OCI-LY7 (cell line): ENCODE measurements at regions not wholly inside any gene's neighbourhood (a gene's known extent, or its start where the extent isn't known, plus 50 kb on each side); places are given as distances from the start of the nearest gene placed in this dataset.
"Not testable (repeated sequence)": the region's sequence is repeated elsewhere in the genome, so short reads cannot be mapped to it uniquely, and the experiment has no call there.

ENCODE experiments used
- BruUV-seq: library from RNA; stranded (reverse); fragments of 400-500 nt; replicated peaks from 2 replicates; lab custom pipeline; 2021; lab: Mats Ljungman, UMichigan
- CTCF ChIA-PET: fragments of 300-600 bp; sonication (Branson Sonifier 250); formaldehyde crosslinking; loops from one replicate; lab custom pipeline; 2022; ENCODE audit warnings: antibody characterized with exemption; ENCODE audit not compliant: unreplicated experiment; lab: Charles Lee
- POLR2A ChIA-PET: fragments of 300-600 bp; sonication (Branson Sonifier 250); formaldehyde crosslinking; loops from one replicate; lab custom pipeline; 2022; ENCODE audit warnings: antibody characterized with exemption; lab: Charles Lee
- DNase-seq: peaks from one replicate; pipeline ENCODE4 v3.0.0-alpha.2; 2015; ENCODE audit warnings: low spot score
- H2AFZ ChIP-seq: fragments of 200-600 bp; sonication (generic), shearing (Covaris generic); 2 replicates; pipeline ENCODE4 v1.6.1; 2014; ENCODE audit warnings: mild to moderate bottlenecking, antibody characterized with exemption, low read length, moderate library complexity
- H3K27ac ChIP-seq: fragments of 200-600 bp; sonication (generic); 2 replicates; pipeline ENCODE4 v1.5.1; 2014; ENCODE audit warnings: mixed run types, low read depth, mild to moderate bottlenecking, moderate library complexity, low read length, inconsistent platforms; ENCODE audit not compliant: poor library complexity, severe bottlenecking
- H3K36me3 ChIP-seq: fragments of 200-600 bp; sonication (generic); 2 replicates; pipeline ENCODE4 v1.6.1; 2014; ENCODE audit warnings: mild to moderate bottlenecking, antibody characterized with exemption, low read length, moderate library complexity, mixed read lengths; ENCODE audit not compliant: insufficient read depth
- H3K4me1 ChIP-seq: fragments of 200-600 bp; sonication (generic); 2 replicates; pipeline ENCODE4 v1.5.1; 2014; ENCODE audit warnings: mild to moderate bottlenecking, low read length; ENCODE audit not compliant: insufficient read depth, poor library complexity, severe bottlenecking
- H3K4me2 ChIP-seq: fragments of 200-600 bp; sonication (generic); 2 replicates; pipeline ENCODE4 v1.6.1; 2014; ENCODE audit warnings: mild to moderate bottlenecking, low read length
- H3K4me3 ChIP-seq: fragments of 200-600 bp; sonication (generic); 2 replicates; pipeline ENCODE4 v1.5.1; 2014; ENCODE audit warnings: mild to moderate bottlenecking, low read depth, low read length; ENCODE audit not compliant: poor library complexity, severe bottlenecking
- H3K79me2 ChIP-seq: fragments of 200-600 bp; sonication (generic); 2 replicates; pipeline ENCODE4 v1.6.1; 2016; ENCODE audit warnings: low read depth, mild to moderate bottlenecking, low read length, moderate library complexity, mixed read lengths; ENCODE audit not compliant: insufficient read depth
- H3K9me2 ChIP-seq: fragments of 200-600 bp; sonication (generic); 2 replicates; pipeline ENCODE4 v1.6.1; 2016; ENCODE audit warnings: mild to moderate bottlenecking, low read length, mixed read lengths; ENCODE audit not compliant: insufficient read depth
- H3K9me3 ChIP-seq: fragments of 200-600 bp; sonication (generic); 2 replicates; pipeline ENCODE4 v1.6.1; 2014; ENCODE audit warnings: mild to moderate bottlenecking, mixed run types, low read length, mixed read lengths
- H4K20me1 ChIP-seq: fragments of 200-600 bp; sonication (generic); 2 replicates; pipeline ENCODE4 v1.6.1; 2014; ENCODE audit warnings: mild to moderate bottlenecking, antibody characterized with exemption, low read length, moderate library complexity, mixed read lengths; ENCODE audit not compliant: insufficient read depth
- CTCF ChIP-seq: fragments of 200-600 bp; sonication (generic); conservative IDR thresholded peaks from 2 replicates; pipeline ENCODE4 v1.5.1; 2014; ENCODE audit warnings: mild to moderate bottlenecking, antibody characterized with exemption, low read length, moderate library complexity, mixed read lengths
- EZH2phosphoT487 ChIP-seq: fragments of 200-600 bp; sonication (generic); IDR thresholded peaks from 2 replicates; pipeline ENCODE4 v1.6.1; 2018; ENCODE audit warnings: low read depth, borderline replicate concordance, mild to moderate bottlenecking, mixed run types, antibody characterized with exemption, low read length, moderate library complexity, mixed read lengths
- intact Hi-C: fragments of 100-400 bp; cut with micrococcal nuclease; formaldehyde crosslinking; loops from one replicate; pipeline ENCODE4 v1.10.0; 2022; ENCODE audit not compliant: unreplicated experiment

- H3K4me1 ChIP-seq = no peaks in the 10 kb centered on the region
- TF ChIP-seq CTCF (no peak), EZH2phosphoT487 (no peak)
- CTCF ChIA-PET = no interaction called here
- no peaks in the 10 kb centered on the region for H3K79me2 ChIP-seq
- H4K20me1 ChIP-seq = no peaks in the 10 kb centered on the region
- DNase-seq = no peak
- H3K9me2 ChIP-seq = no peaks in the 10 kb centered on the region
- no peak overlapping the region for H2AFZ ChIP-seq
- H3K36me3 ChIP-seq = no peaks in the 10 kb centered on the region
- no TSS peak for BruUV-seq
- no peak overlapping the region for H3K4me2 ChIP-seq
- no peak overlapping the region for H3K4me3 ChIP-seq
- no peak overlapping the region for H3K27ac ChIP-seq
- POLR2A ChIA-PET = no interaction called here
- intact Hi-C loops = no loop called here
- no peaks in the 10 kb centered on the region for H3K9me3 ChIP-seq
Measured at GRCh38 chr2:129831018-129831417, 148.4 kb upstream of the RAB6C start.

- DNase-seq, BruUV-seq, H3K9me2 ChIP-seq, H3K36me3 ChIP-seq, intact Hi-C loops, POLR2A ChIA-PET, CTCF ChIA-PET, H3K9me3 ChIP-seq, H2AFZ ChIP-seq, H3K4me1 ChIP-seq, H3K79me2 ChIP-seq, H3K4me2 ChIP-seq, H3K27ac ChIP-seq, H3K4me3 ChIP-seq, H4K20me1 ChIP-seq: not testable (repeated sequence)
Measured at GRCh38 chr2:129833465-129833864, 146.0 kb upstream of the RAB6C start.

- no peak for TF ChIP-seq CTCF
- TF ChIP-seq EZH2phosphoT487 = no peak
- Histone ChIP-seq H3K27ac (no peak overlapping the region), H3K4me1 (no peaks in the 10 kb centered on the region), H2AFZ (no peak overlapping the region), H4K20me1 (no peaks in the 10 kb centered on the region), H3K9me2 (no peaks in the 10 kb centered on the region), H3K9me3 (no peaks in the 10 kb centered on the region), H3K4me2 (no peak overlapping the region), H3K79me2 (no peaks in the 10 kb centered on the region), H3K36me3 (no peaks in the 10 kb centered on the region), H3K4me3 (no peak overlapping the region)
- no TSS peak for BruUV-seq
- intact Hi-C loops = loop anchor here (5.0 kb wide), 1 partner anchor 1525 kb away; no protein-coding TSS in a partner anchor
- ChIA-PET CTCF (no interaction called here), POLR2A (interaction anchor here (0.6 kb wide), 1 partner anchor 948 kb away, joined by 4 read pairs; no protein-coding TSS in a partner anchor)
- no peak for DNase-seq
Measured at GRCh38 chr2:129847043-129847442, 132.4 kb upstream of the RAB6C start.
